Right lobe of liver (tissue), 6 donors: ENCODE measurements at regions not wholly inside any gene's neighbourhood (a gene's known extent, or its start where the extent isn't known, plus 50 kb on each side); places are given as distances from the start of the nearest gene placed in this dataset.

Experiments used
- ATAC-seq, 4 donors: fragments of 200-7000 bp; cut with Tn5 transposase; one replicate each; pipeline ENCODE4 v1.9.1; 2020; ENCODE audit warnings: mild to moderate bottlenecking in 4 of 4, moderate library complexity in 4 of 4
- DNase-seq, 3 donors: peaks; one replicate each; pipeline ENCODE4 v3.0.0-alpha.2; 2020
- H3K27ac ChIP-seq, 3 donors: fragments of 200-600 bp; one replicate each; pipeline ENCODE4 v1.8.0; 2022
- H3K27me3 ChIP-seq, 2 donors: fragments of 200-600 bp; one replicate each; pipeline ENCODE4 v1.8.0; 2022
- H3K36me3 ChIP-seq, 4 donors: fragments of 200-600 bp; sonication (generic) in 1 of 4; one replicate each; pipeline versions ENCODE4 v1.5.1 to v1.8.0; 2017 to 2022; ENCODE audit warnings: control low read depth in 1 of 4
- H3K4me1 ChIP-seq, 4 donors: fragments of 200-600 bp; sonication (generic) in 1 of 4; one replicate each; pipeline versions ENCODE4 v1.5.1 to v1.8.0; 2017 to 2022; ENCODE audit warnings: control low read depth in 1 of 4
- H3K4me3 ChIP-seq, 3 donors: fragments of 200-600 bp; one replicate each; pipeline ENCODE4 v1.8.0; 2022
- H3K9me3 ChIP-seq, 4 donors: fragments of 200-600 bp; sonication (generic) in 1 of 4; one replicate each; pipeline versions ENCODE4 v1.5.1 to v1.8.0; 2017 to 2022; ENCODE audit warnings: control low read depth in 1 of 4
- CTCF ChIP-seq, 4 donors: fragments of 200-600 bp in 3 of 4; fragments of 450-650 bp in 1 of 4; IDR thresholded peaks; one replicate each; pipeline versions ENCODE4 v1.5.1 to v1.8.0; 2016 to 2022; ENCODE audit warnings: antibody characterized with exemption in 4 of 4, mild to moderate bottlenecking in 2 of 4
- POLR2A ChIP-seq: fragments of 450-650 bp; IDR thresholded peaks from one replicate; pipeline ENCODE4 v1.6.1; 2017; ENCODE audit warnings: antibody characterized with exemption, mild to moderate bottlenecking
- WGBS: methylation state at CpG from one replicate; pipeline ENCODE4 v1.1.6; 2018; ENCODE audit warnings: low coverage, low lambda C conversion rate; ENCODE audit not compliant: insufficient coverage; ENCODE audit errors: missing lambda C conversion rate; 5-methylcytosine and 5-hydroxymethylcytosine counted together
- intact Hi-C, 2 donors: fragments of 100-400 bp; cut with DNase I; formaldehyde crosslinking; loops; one replicate each; pipeline versions ENCODE4 v1.11.2 to v1.14.1; 2022
- donor health status: DM: no; HTN: yes; CAD: no.
- donor health status: DM: no; HTN: no; CAD: no.
- donor health status: DM: no; HTN: no; CAD: no.
- donor health status: DM: no; HTN: yes; CAD: no.
- donor health status: DM: no; HTN: yes; CAD: no.

GRCh38 chr3:56989977-56990640 lies 70.4 kb upstream of the SPATA12 start:
- Histone ChIP-seq H3K4me1 (no peaks in the 10 kb centered on the region), H3K4me3 (no peak overlapping the region), H3K27ac (no peak overlapping the region), H3K9me3 (no peaks in the 10 kb centered on the region), H3K36me3 (no peaks in the 10 kb centered on the region), H3K27me3 (no peaks in the 10 kb centered on the region)
- 71% methylated on average over 12 of the region's 12 CpGs for WGBS
- ATAC-seq (no peak), DNase-seq (no peak)
- intact Hi-C loops = loop anchor here (5.0 to 10.0 kb wide), 2 partner anchors 185 to 288 kb away; partner anchors contain the start of gene ARHGEF3 (in 2 of the 2)
- TF ChIP-seq CTCF (IDR thresholded peaks at IDR 0.05) (no peak), POLR2A (no peak)

- DNase-seq (no peak), ATAC-seq (no peak)
- Histone ChIP-seq H3K27me3 (no peaks in the 10 kb centered on the region), H3K27ac (no peak overlapping the region), H3K4me3 (no peak overlapping the region), H3K4me1 (no peaks in the 10 kb centered on the region), H3K9me3 (no peaks in the 10 kb centered on the region), H3K36me3 (no peaks in the 10 kb centered on the region)
- intact Hi-C loops = loop anchor here (5.0 to 10.0 kb wide), 2 partner anchors 185 to 287 kb away; partner anchors contain the start of gene ARHGEF3 (in 2 of the 2)
- TF ChIP-seq POLR2A (no peak), CTCF (IDR thresholded peaks at IDR 0.05) (no peak)
- 27% methylated on average over 6 of the region's 11 CpGs for WGBS
Observed at GRCh38 chr3:56989169-56989976, 71.1 kb upstream of the SPATA12 start.

- Histone ChIP-seq H3K4me1 (no peaks in the 10 kb centered on the region), H3K36me3 (no peaks in the 10 kb centered on the region), H3K9me3 (no peaks in the 10 kb centered on the region), H3K27me3 (no peaks in the 10 kb centered on the region), H3K4me3 (no peak overlapping the region), H3K27ac (no peak overlapping the region)
- ATAC-seq (peak; percentile 87 to 94 (median 91)), DNase-seq (peak; percentile 67 to 76 (median 67))
- intact Hi-C loops = loop anchor here (5.0 to 10.0 kb wide), 2 partner anchors 184 to 286 kb away; partner anchors contain the start of gene ARHGEF3 (in 2 of the 2)
- 3% methylated on average over 9 of the region's 10 CpGs for WGBS
- no peak for TF ChIP-seq POLR2A
- peak; percentile 77 to 83 (median 80) for TF ChIP-seq CTCF (IDR thresholded peaks at IDR 0.05)
Observed at GRCh38 chr3:56988458-56989168, 71.9 kb upstream of the SPATA12 start.

- WGBS = 84% methylated on average over 4 of the region's 6 CpGs
- no peaks in the 10 kb centered on the region for H3K27me3 ChIP-seq
- intact Hi-C loops = loop anchor here (5.0 to 10.0 kb wide), 2 partner anchors 183 to 285 kb away; partner anchors contain the start of gene ARHGEF3 (in 2 of the 2)
- DNase-seq (no peak), ATAC-seq (no peak)
- no peak overlapping the region for H3K27ac ChIP-seq
- H3K4me1 ChIP-seq = no peaks in the 10 kb centered on the region
- TF ChIP-seq CTCF (IDR thresholded peaks at IDR 0.05) (no peak), POLR2A (no peak)
- H3K36me3 ChIP-seq = no peaks in the 10 kb centered on the region
- no peaks in the 10 kb centered on the region for H3K9me3 ChIP-seq
- H3K4me3 ChIP-seq = no peak overlapping the region
Observed at GRCh38 chr3:56987238-56987895, 73.1 kb upstream of the SPATA12 start.
